ENCODE measurements at regions not wholly inside any gene's neighbourhood (a gene's known extent, or its start where the extent isn't known, plus 50 kb on each side); places are given as distances from the start of the nearest gene placed in this dataset.
"Not testable (repeated sequence)": the region's sequence is repeated elsewhere in the genome, so short reads cannot be mapped to it uniquely, and the experiment has no call there.

DNA sequence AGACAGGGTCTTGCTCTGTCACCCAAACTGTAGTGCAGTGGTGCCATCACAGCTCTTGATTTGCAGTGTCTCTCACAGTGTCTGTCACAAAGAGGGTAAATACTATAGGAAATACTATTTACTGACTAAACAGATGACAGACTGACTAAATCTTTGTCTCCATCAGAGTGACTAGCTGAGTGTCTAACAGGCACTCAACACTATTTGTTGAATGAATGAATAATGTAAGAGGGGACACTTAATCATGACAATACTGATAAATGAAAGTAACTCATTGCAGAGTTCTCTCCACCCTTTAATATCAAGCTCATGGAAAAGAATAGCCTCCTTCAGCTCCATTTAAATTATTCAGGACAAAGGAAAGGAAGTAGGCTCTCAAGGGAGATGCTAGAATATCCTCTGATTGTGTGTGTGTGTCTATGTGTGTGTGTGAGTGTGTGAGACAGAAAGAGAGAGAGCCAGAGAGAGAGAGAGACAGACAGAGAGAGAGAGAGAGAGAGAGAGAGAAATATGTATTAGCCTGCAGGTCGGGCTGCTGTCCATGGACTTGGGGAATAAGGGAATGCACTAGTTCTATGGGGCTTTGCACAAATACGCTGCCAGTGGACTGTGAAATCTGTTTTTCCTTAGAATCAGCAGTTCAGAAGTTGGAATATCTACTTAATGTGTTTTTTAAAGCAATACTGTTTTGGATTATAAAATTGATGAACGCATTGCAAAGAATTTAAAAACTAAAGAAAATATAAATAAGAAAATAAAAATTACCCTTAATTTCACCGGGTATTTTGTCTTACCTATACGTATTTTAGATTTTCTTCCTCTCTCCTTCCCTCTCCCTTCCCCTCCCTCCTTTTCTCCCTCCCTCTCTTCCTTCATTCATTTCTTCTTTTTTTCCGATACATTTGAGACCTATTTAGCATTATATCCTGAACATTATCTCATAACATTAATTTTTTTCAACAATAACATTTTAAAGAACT lies 132.9 kb upstream of the LRIG1 start:
- Histone ChIP-seq H3K9ac (ENCODE audit: insufficient read length, low read depth) (no peak overlapping the region), H3K27me3 (ENCODE audit: insufficient read depth, insufficient read length) (no peaks in the 10 kb centered on the region), H3K4me1 (ENCODE audit: insufficient read depth, insufficient read length) (peaks cover 4% of the 10 kb centered on the region), H3K36me3 (ENCODE audit: insufficient read depth, insufficient read length, low read length) (no peaks in the 10 kb centered on the region), H3K9me3 (ENCODE audit: insufficient read depth, low read length) (no peaks in the 10 kb centered on the region), H3K4me3 (ENCODE audit: insufficient read length, low read depth) (no peak overlapping the region)
- TF ChIP-seq YY1 (IDR thresholded peaks at IDR 0.05; ENCODE audit: insufficient read depth, insufficient read length), result no peak
- no peak for TF ChIP-seq ZNF274 (IDR thresholded peaks at IDR 0.05; ENCODE audit: low read depth, low read length)
- no peak for DNase-seq (ENCODE audit: low read depth, low spot score)

DNA sequence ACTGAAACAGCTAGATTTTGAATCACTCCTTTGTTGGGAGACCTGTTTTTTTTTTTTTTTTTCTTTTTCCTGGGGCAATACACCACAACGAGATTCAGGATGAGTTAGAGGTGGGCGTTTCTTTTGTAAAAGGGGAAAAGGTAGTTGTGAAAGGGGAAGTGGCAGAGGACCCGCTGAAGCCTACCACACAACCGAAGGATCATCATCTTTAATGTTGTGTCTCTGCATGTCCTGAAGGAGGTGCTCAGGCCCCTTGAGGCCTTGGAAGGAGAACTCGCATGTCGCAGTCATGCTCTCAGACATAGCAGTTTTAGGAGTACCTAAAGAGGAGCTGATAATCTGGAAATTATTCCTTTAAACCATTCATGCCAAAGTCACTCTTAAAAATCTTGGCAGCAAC lies 137.9 kb upstream of the LRIG1 start:
- no peak overlapping the region for H3K9ac ChIP-seq (ENCODE audit: insufficient read length, low read depth)
- no peaks in the 10 kb centered on the region for H3K36me3 ChIP-seq (ENCODE audit: insufficient read depth, insufficient read length, low read length)
- no peak overlapping the region for H3K4me3 ChIP-seq (ENCODE audit: insufficient read length, low read depth)
- H3K4me1 ChIP-seq (ENCODE audit: insufficient read depth, insufficient read length), result no peaks in the 10 kb centered on the region
- DNase-seq (ENCODE audit: low read depth, low spot score), result peak; percentile 22
- 0 out of 2 replicates have a peak, but pooled peaks cover 3% of the 10 kb centered on the region for H3K9me3 ChIP-seq (ENCODE audit: insufficient read depth, low read length)
- no peaks in the 10 kb centered on the region for H3K27me3 ChIP-seq (ENCODE audit: insufficient read depth, insufficient read length)
- TF ChIP-seq SUZ12 (IDR thresholded peaks at IDR 0.05; ENCODE audit: extremely low read depth, insufficient read depth, insufficient read length) (no peak), YY1 (IDR thresholded peaks at IDR 0.05; ENCODE audit: insufficient read depth, insufficient read length) (no peak), ZNF274 (IDR thresholded peaks at IDR 0.05; ENCODE audit: low read depth, low read length) (no peak)

DNA sequence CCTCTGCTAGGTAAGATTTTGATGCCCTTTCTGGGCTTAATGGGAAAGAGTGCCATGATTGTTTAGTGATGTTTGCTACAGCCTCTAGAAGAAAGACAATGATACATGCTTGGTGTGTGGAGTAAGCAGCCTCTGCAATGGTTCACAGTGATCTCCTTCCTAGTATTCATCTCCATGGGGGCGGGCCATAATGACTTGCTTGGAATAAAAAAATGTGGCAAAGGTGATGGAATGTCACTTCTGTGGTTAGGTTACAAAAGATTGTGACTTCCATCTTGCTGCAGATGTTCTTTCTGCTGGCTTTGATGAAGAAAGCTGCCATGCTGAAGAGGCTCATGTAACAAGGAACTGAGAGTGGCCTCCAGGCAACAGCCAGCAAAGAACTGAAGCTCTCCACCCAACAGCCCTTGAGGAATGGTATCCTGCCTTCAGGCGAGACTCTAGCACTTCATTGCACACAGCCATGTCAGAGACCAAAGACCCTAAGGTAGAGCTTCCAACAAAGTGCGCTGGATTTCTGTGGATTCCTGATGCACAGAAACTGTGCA lies 139.1 kb upstream of the LRIG1 start:
- no peak for TF ChIP-seq ZNF274 (IDR thresholded peaks at IDR 0.05; ENCODE audit: low read depth, low read length)
- TF ChIP-seq SUZ12 (IDR thresholded peaks at IDR 0.05; ENCODE audit: extremely low read depth, insufficient read depth, insufficient read length), result no peak
- no peak for TF ChIP-seq YY1 (IDR thresholded peaks at IDR 0.05; ENCODE audit: insufficient read depth, insufficient read length)
- no peak overlapping the region for H3K9ac ChIP-seq (ENCODE audit: insufficient read length, low read depth)
- no peak overlapping the region for H3K4me3 ChIP-seq (ENCODE audit: insufficient read length, low read depth)
- H3K9me3 ChIP-seq (ENCODE audit: insufficient read depth, low read length), result peaks cover 8% of the 10 kb centered on the region; the same call in 1 of the 2 replicates
- H3K36me3 ChIP-seq (ENCODE audit: insufficient read depth, insufficient read length, low read length), result no peaks in the 10 kb centered on the region
- no peaks in the 10 kb centered on the region for H3K27me3 ChIP-seq (ENCODE audit: insufficient read depth, insufficient read length)
- no peak for DNase-seq (ENCODE audit: low read depth, low spot score)
- H3K4me1 ChIP-seq (ENCODE audit: insufficient read depth, insufficient read length), result no peaks in the 10 kb centered on the region

DNA sequence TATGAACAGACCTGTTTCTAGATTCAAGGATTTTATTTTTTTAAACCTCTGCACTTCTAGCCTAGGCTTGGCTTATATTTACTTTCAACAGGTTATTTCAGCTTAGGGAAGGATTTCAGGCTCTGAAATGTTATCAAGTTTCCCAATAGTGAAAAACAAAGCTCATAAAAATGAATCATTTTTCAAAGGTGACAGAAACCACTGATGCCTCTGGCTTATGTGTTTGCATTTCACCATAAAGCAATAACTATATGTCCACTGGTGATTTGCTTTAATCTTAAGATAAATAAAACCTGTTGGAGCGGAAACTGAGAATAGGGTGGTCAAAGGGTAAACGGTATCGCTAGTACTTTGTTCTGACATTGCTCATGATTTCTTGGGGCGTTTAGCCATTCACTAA lies 141.2 kb upstream of the LRIG1 start:
- H3K4me3 ChIP-seq (ENCODE audit: insufficient read length, low read depth), result no peak overlapping the region
- H3K9ac ChIP-seq (ENCODE audit: insufficient read length, low read depth), result no peak overlapping the region
- DNase-seq (ENCODE audit: low read depth, low spot score), result no peak
- peaks cover 13% of the 10 kb centered on the region; the same call in 1 of the 2 replicates for H3K9me3 ChIP-seq (ENCODE audit: insufficient read depth, low read length)
- no peaks in the 10 kb centered on the region for H3K27me3 ChIP-seq (ENCODE audit: insufficient read depth, insufficient read length)
- H3K36me3 ChIP-seq (ENCODE audit: insufficient read depth, insufficient read length, low read length), result no peaks in the 10 kb centered on the region
- TF ChIP-seq SUZ12 (IDR thresholded peaks at IDR 0.05; ENCODE audit: extremely low read depth, insufficient read depth, insufficient read length) (no peak), ZNF274 (IDR thresholded peaks at IDR 0.05; ENCODE audit: low read depth, low read length) (no peak), YY1 (IDR thresholded peaks at IDR 0.05; ENCODE audit: insufficient read depth, insufficient read length) (no peak)
- H3K4me1 ChIP-seq (ENCODE audit: insufficient read depth, insufficient read length), result no peaks in the 10 kb centered on the region

DNA sequence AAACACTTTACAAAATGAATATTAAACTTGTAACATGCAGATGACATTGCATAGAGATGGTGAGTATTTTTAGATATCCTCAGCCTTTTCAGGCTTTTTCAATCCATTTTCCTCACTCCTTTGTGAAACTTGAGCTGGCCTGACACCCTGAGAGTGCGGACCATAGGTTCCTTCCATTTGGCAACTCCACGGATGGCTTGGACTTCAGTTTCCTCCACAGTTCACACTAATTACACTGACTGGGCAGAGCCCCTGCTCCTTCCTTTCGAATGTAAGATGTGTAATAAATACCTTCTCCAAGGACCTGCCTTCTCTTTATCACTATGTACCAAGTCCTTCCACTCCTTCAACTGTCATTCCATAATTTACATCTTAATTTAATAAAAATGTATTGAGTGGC lies 141.7 kb upstream of the LRIG1 start:
- Histone ChIP-seq H3K9me3 (ENCODE audit: insufficient read depth, low read length) (peaks cover 13% of the 10 kb centered on the region; the same call in 1 of the 2 replicates), H3K36me3 (ENCODE audit: insufficient read depth, insufficient read length, low read length) (no peaks in the 10 kb centered on the region), H3K4me1 (ENCODE audit: insufficient read depth, insufficient read length) (no peaks in the 10 kb centered on the region), H3K27me3 (ENCODE audit: insufficient read depth, insufficient read length) (no peaks in the 10 kb centered on the region), H3K4me3 (ENCODE audit: insufficient read length, low read depth) (no peak overlapping the region), H3K9ac (ENCODE audit: insufficient read length, low read depth) (no peak overlapping the region)
- TF ChIP-seq ZNF274 (IDR thresholded peaks at IDR 0.05; ENCODE audit: low read depth, low read length) (no peak), SUZ12 (IDR thresholded peaks at IDR 0.05; ENCODE audit: extremely low read depth, insufficient read depth, insufficient read length) (no peak), YY1 (IDR thresholded peaks at IDR 0.05; ENCODE audit: insufficient read depth, insufficient read length) (no peak)
- no peak for DNase-seq (ENCODE audit: low read depth, low spot score)

DNA sequence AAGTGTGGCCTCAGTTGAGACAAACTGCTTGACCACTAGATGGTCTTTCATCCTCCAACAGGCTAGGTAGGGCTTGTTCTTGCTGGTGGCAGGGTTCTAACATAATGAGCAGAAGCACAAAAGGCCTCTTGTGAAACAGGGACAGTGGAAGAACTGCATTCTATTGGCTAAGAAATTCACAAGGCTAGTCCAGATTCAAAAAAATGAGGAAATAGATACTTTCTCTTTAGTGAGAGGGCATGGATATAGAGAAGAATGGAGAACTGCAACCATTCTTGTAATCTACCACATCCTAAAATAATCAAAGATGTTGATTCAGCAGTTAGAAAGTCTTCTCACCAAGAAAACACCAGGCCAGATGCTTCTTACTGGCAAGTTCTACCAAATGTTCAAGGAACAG lies 143.7 kb upstream of the LRIG1 start:
- H3K36me3 ChIP-seq (ENCODE audit: insufficient read depth, insufficient read length, low read length), result no peaks in the 10 kb centered on the region
- DNase-seq (ENCODE audit: low read depth, low spot score), result no peak
- no peaks in the 10 kb centered on the region for H3K4me1 ChIP-seq (ENCODE audit: insufficient read depth, insufficient read length)
- TF ChIP-seq SUZ12 (IDR thresholded peaks at IDR 0.05; ENCODE audit: extremely low read depth, insufficient read depth, insufficient read length) (no peak), ZNF274 (IDR thresholded peaks at IDR 0.05; ENCODE audit: low read depth, low read length) (no peak), YY1 (IDR thresholded peaks at IDR 0.05; ENCODE audit: insufficient read depth, insufficient read length) (no peak)
- H3K9ac ChIP-seq (ENCODE audit: insufficient read length, low read depth), result no peak overlapping the region
- peaks cover 13% of the 10 kb centered on the region; the same call in 1 of the 2 replicates for H3K9me3 ChIP-seq (ENCODE audit: insufficient read depth, low read length)
- H3K27me3 ChIP-seq (ENCODE audit: insufficient read depth, insufficient read length), result no peaks in the 10 kb centered on the region
- H3K4me3 ChIP-seq (ENCODE audit: insufficient read length, low read depth), result no peak overlapping the region

DNA sequence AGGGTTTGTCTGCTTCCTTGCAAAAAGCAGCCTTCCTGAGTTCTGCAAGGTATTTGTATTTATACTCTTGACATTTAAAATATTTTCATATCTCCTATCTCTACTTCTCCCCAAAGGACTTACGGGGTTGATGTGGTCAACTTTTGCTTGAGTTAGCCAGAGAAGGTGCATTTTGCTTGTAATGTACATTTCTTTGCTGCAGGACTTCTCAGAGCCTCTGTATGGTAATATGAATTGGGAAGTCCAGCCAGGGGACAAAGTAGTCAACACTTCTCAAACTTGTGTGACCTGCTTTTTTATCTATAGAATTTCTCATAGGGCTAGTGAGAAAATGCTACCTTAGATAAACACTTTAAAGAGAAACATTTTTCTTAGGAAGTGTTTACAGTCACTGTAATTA lies 148.2 kb upstream of the LRIG1 start:
- no peaks in the 10 kb centered on the region for H3K4me1 ChIP-seq (ENCODE audit: insufficient read depth, insufficient read length)
- H3K9ac ChIP-seq (ENCODE audit: insufficient read length, low read depth), result no peak overlapping the region
- DNase-seq (ENCODE audit: low read depth, low spot score), result no peak
- H3K4me3 ChIP-seq (ENCODE audit: insufficient read length, low read depth), result no peak overlapping the region
- no peaks in the 10 kb centered on the region for H3K27me3 ChIP-seq (ENCODE audit: insufficient read depth, insufficient read length)
- H3K9me3 ChIP-seq (ENCODE audit: insufficient read depth, low read length), result peaks cover 13% of the 10 kb centered on the region; the same call in 1 of the 2 replicates
- H3K36me3 ChIP-seq (ENCODE audit: insufficient read depth, insufficient read length, low read length), result no peaks in the 10 kb centered on the region
- TF ChIP-seq ZNF274 (IDR thresholded peaks at IDR 0.05; ENCODE audit: low read depth, low read length) (no peak), YY1 (IDR thresholded peaks at IDR 0.05; ENCODE audit: insufficient read depth, insufficient read length) (no peak), SUZ12 (IDR thresholded peaks at IDR 0.05; ENCODE audit: extremely low read depth, insufficient read depth, insufficient read length) (no peak)

DNA sequence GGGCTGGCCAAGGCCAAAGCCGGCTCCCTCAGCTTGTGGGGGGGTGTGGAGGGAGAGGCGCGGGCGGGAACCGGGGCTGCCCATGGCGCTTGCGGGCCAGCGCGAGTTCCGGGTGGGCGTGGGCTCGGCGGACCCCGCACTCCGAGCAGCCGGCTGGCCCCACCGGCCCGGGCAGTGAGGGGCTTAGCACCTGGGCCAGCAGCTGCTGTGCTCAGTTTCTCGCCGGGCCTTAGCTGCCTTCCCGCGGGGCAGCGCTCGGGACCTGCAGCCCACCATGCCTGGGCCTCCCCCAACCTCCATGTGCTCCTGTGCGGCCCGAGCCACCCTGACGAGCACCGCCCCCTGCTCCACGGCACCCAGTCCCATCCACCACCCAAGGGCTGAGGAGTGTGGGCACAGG lies 150.7 kb upstream of the LRIG1 start:
- DNase-seq (ENCODE audit: low read depth, low spot score); H3K9ac ChIP-seq (ENCODE audit: insufficient read length, low read depth); H3K4me3 ChIP-seq (ENCODE audit: insufficient read length, low read depth); H3K4me1 ChIP-seq (ENCODE audit: insufficient read depth, insufficient read length); H3K36me3 ChIP-seq (ENCODE audit: insufficient read depth, insufficient read length, low read length); H3K27me3 ChIP-seq (ENCODE audit: insufficient read depth, insufficient read length); H3K9me3 ChIP-seq (ENCODE audit: insufficient read depth, low read length): not testable (repeated sequence)

DNA sequence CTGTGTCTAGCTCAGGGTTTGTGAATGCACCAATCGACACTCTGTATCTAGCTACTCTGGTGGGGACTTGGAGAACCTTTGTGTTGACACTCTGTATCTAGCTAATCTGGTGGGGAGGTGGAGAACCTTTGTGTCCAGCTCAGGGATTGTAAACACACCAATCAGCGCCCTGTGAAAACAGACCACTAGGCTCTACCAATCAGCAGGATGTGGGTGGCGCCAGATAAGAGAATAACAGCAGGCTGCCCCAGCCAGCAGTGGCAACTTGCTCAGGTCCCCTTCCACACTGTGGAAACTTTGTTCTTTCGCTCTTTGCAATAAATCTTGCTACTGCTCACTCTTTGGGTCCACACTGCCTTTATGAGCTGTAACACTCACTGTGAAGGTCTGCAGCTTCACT lies 151.3 kb upstream of the LRIG1 start:
- H3K4me1 ChIP-seq (ENCODE audit: insufficient read depth, insufficient read length); H3K4me3 ChIP-seq (ENCODE audit: insufficient read length, low read depth); H3K27me3 ChIP-seq (ENCODE audit: insufficient read depth, insufficient read length); H3K36me3 ChIP-seq (ENCODE audit: insufficient read depth, insufficient read length, low read length); DNase-seq (ENCODE audit: low read depth, low spot score); H3K9ac ChIP-seq (ENCODE audit: insufficient read length, low read depth); H3K9me3 ChIP-seq (ENCODE audit: insufficient read depth, low read length): not testable (repeated sequence)
